B cell (primary cell): ENCODE measurements at regions not wholly inside any gene's neighbourhood (a gene's known extent, or its start where the extent isn't known, plus 50 kb on each side); places are given as distances from the start of the nearest gene placed in this dataset.

Source experiments
- ATAC-seq: fragments of 200-7000 bp; cut with Tn5 transposase; one replicate; pipeline ENCODE4 v1.10.0; 2021; ENCODE audit warnings: low read depth, mild to moderate bottlenecking, moderate number of reproducible peaks, moderate library complexity
- CTCF ChIA-PET: fragments of 350-600 bp; sonication (Branson Sonifier 250); formaldehyde crosslinking; loops from one replicate; lab custom pipeline; 2021; ENCODE audit warnings: antibody characterized with exemption, inconsistent platforms; lab: Charles Lee
- POLR2A ChIA-PET: fragments of 350-600 bp; sonication (Branson Sonifier 250); formaldehyde crosslinking; loops from one replicate; lab custom pipeline; 2021; ENCODE audit warnings: antibody characterized with exemption; lab: Charles Lee
- DNase-seq: peaks from one replicate; pipeline ENCODE4 v3.0.0; 2013
- H2AFZ ChIP-seq: 2 replicates; pipeline ENCODE4 v1.6.1; 2012; ENCODE audit warnings: mild to moderate bottlenecking, low read depth, low read length; ENCODE audit not compliant: insufficient read depth, poor library complexity, severe bottlenecking
- H3K27ac ChIP-seq, 2 donors: 1 replicate in 1 of 2; 2 replicates in 1 of 2; pipeline ENCODE4 v1.5.1; 2012 to 2013; ENCODE audit warnings: low read length in 2 of 2, mild to moderate bottlenecking in 2 of 2, moderate library complexity in 1 of 2
- H3K27me3 ChIP-seq, 4 experiments: fragments of 200-600 bp in 1 of 4; sonication (generic) in 1 of 4; replicated peaks in 1 of 4; 1 replicate in 2 of 4; 2 replicates in 2 of 4; pipeline versions ENCODE4 v1.6.1 to v1.7.0; 2013 to 2016; ENCODE audit warnings: low read length in 3 of 4, mild to moderate bottlenecking in 2 of 4, mixed read lengths in 1 of 4, moderate library complexity in 1 of 4; ENCODE audit not compliant: insufficient read depth in 4 of 4, control insufficient read depth in 3 of 4; ENCODE audit errors: control extremely low read depth in 1 of 4
- H3K36me3 ChIP-seq, 2 experiments: replicated peaks in 1 of 2; 1 replicate in 1 of 2; 2 replicates in 1 of 2; pipeline versions ENCODE4 v1.6.1 to v1.7.1; 2013; ENCODE audit warnings: low read length in 1 of 2; ENCODE audit not compliant: insufficient read depth in 2 of 2, control insufficient read depth in 1 of 2; ENCODE audit errors: control extremely low read depth in 1 of 2, extremely low read depth in 1 of 2
- H3K4me1 ChIP-seq, 2 donors: fragments of 200-600 bp in 1 of 2; sonication (generic) in 1 of 2; 1 replicate in 1 of 2; 2 replicates in 1 of 2; pipeline versions ENCODE4 v1.5.1 to v1.6.1; 2013 to 2017; ENCODE audit warnings: low read length in 2 of 2; ENCODE audit not compliant: control insufficient read depth in 2 of 2, insufficient read depth in 2 of 2
- H3K4me2 ChIP-seq: replicated peaks from 2 replicates; pipeline ENCODE3; 2012; ENCODE audit warnings: mild to moderate bottlenecking, low read depth, low read length; ENCODE audit not compliant: poor library complexity, severe bottlenecking
- H3K4me3 ChIP-seq, 5 experiments: fragments of 200-600 bp in 1 of 5; sonication (generic) in 1 of 5; 1 replicate in 3 of 5; 2 replicates in 2 of 5; pipeline versions ENCODE4 v1.5.1 to v1.7.0; 2011 to 2016; ENCODE audit warnings: low read length in 4 of 5, mild to moderate bottlenecking in 4 of 5, low read depth in 2 of 5, control low read depth in 1 of 5, moderate library complexity in 1 of 5; ENCODE audit not compliant: insufficient read depth in 1 of 5; ENCODE audit errors: control extremely low read depth in 1 of 5, extremely low read depth in 1 of 5
- H3K79me2 ChIP-seq: fragments of 200-600 bp; sonication (generic); one replicate; pipeline ENCODE4 v1.6.0; 2016; ENCODE audit warnings: low read length; ENCODE audit not compliant: control insufficient read depth, insufficient read depth
- H3K9ac ChIP-seq: fragments of 200-600 bp; sonication (generic); 2 replicates; pipeline ENCODE4 v1.6.1; 2017; ENCODE audit warnings: mild to moderate bottlenecking, low read length, moderate library complexity
- H3K9me3 ChIP-seq, 3 donors: one replicate each; pipeline versions ENCODE4 v1.6.1 to v1.7.1; 2013; ENCODE audit warnings: low read length in 2 of 3; ENCODE audit not compliant: control insufficient read depth in 2 of 3, insufficient read depth in 1 of 3; ENCODE audit errors: control extremely low read depth in 1 of 3
- H4K20me1 ChIP-seq: 2 replicates; pipeline ENCODE4 v1.6.0; 2012; ENCODE audit warnings: mild to moderate bottlenecking, low read length; ENCODE audit not compliant: insufficient read depth, control insufficient read depth, poor library complexity, severe bottlenecking
- H3K27ac Mint-ChIP-seq: one replicate; pipeline ENCODE4 v1.8.0; 2021; ENCODE audit warnings: mixed read lengths
- H3K27me3 Mint-ChIP-seq: one replicate; pipeline ENCODE4 v1.8.0; 2021; ENCODE audit warnings: mixed read lengths
- H3K4me1 Mint-ChIP-seq: one replicate; pipeline ENCODE4 v1.8.0; 2021; ENCODE audit warnings: mixed read lengths
- H3K4me3 Mint-ChIP-seq: one replicate; pipeline ENCODE4 v1.8.0; 2021; ENCODE audit warnings: mixed read lengths
- H3K9me3 Mint-ChIP-seq: one replicate; pipeline ENCODE4 v1.8.0; 2022; ENCODE audit warnings: mixed read lengths; ENCODE audit not compliant: insufficient read depth
- CTCF ChIP-seq: fragments of 200-600 bp; IDR thresholded peaks from one replicate; pipeline ENCODE4 v1.8.0; 2022; ENCODE audit warnings: antibody characterized with exemption, mild to moderate bottlenecking
- EZH2 ChIP-seq: IDR thresholded peaks from 2 replicates; pipeline ENCODE4 v1.6.1; 2012; ENCODE audit warnings: borderline replicate concordance, low read depth, mild to moderate bottlenecking, moderate library complexity, low read length; ENCODE audit not compliant: insufficient read depth, poor library complexity, severe bottlenecking
- WGBS: methylation state at CpG from one replicate; pipeline ENCODE4 v1.1.5; 2013; ENCODE audit warnings: missing lambda C conversion rate; ENCODE audit not compliant: insufficient coverage; 5-methylcytosine and 5-hydroxymethylcytosine counted together
- intact Hi-C: fragments of 100-400 bp; cut with micrococcal nuclease; formaldehyde crosslinking; loops from one replicate; pipeline ENCODE4 v1.10.0; 2022

GRCh38 chr4:27094783-27095182 lies 234.1 kb downstream of the STIM2 start:
- 86% methylated on average over 2 of the region's 2 CpGs for WGBS
- H3K27me3 Mint-ChIP-seq = peaks cover 19% of the 10 kb centered on the region
- Histone ChIP-seq H3K4me3 (no peak overlapping the region), H2AFZ (no peak overlapping the region), H3K9me3 (no peaks in the 10 kb centered on the region), H3K36me3 (no peaks in the 10 kb centered on the region), H3K4me2 (no peak overlapping the region), H3K79me2 (no peaks in the 10 kb centered on the region), H3K27ac (no peak overlapping the region), H4K20me1 (no peaks in the 10 kb centered on the region), H3K27me3 (peaks cover 0 to 13% (median 0%) of the 10 kb centered on the region in 4 experiments), H3K4me1 (no peaks in the 10 kb centered on the region), H3K9ac (no peak overlapping the region)
- H3K27ac Mint-ChIP-seq = no peak overlapping the region
- intact Hi-C loops = no loop called here
- DNase-seq (no peak), ATAC-seq (no peak)
- no peak overlapping the region for H3K4me3 Mint-ChIP-seq
- TF ChIP-seq CTCF (no peak), EZH2 (no peak)
- H3K4me1 Mint-ChIP-seq = no peaks in the 10 kb centered on the region
- no peaks in the 10 kb centered on the region for H3K9me3 Mint-ChIP-seq
- CTCF ChIA-PET = no interaction called here
- POLR2A ChIA-PET = no interaction called here

GRCh38 chr4:27096142-27096824 lies 235.6 kb downstream of the STIM2 start:
- Histone ChIP-seq H3K36me3 (no peaks in the 10 kb centered on the region), H3K4me1 (no peaks in the 10 kb centered on the region), H3K9ac (no peak overlapping the region), H4K20me1 (no peaks in the 10 kb centered on the region), H3K4me2 (no peak overlapping the region), H3K9me3 (no peaks in the 10 kb centered on the region), H2AFZ (no peak overlapping the region), H3K79me2 (no peaks in the 10 kb centered on the region), H3K27ac (no peak overlapping the region), H3K27me3 (peaks cover 0 to 8% (median 0%) of the 10 kb centered on the region in 4 experiments), H3K4me3 (no peak overlapping the region)
- DNase-seq (no peak), ATAC-seq (no peak)
- H3K9me3 Mint-ChIP-seq = no peaks in the 10 kb centered on the region
- WGBS = 83% methylated on average over 2 of the region's 9 CpGs
- peaks cover 12% of the 10 kb centered on the region for H3K27me3 Mint-ChIP-seq
- ChIA-PET POLR2A (no interaction called here), CTCF (no interaction called here)
- no peak overlapping the region for H3K27ac Mint-ChIP-seq
- no peak for TF ChIP-seq CTCF
- no peak for TF ChIP-seq EZH2
- no peaks in the 10 kb centered on the region for H3K4me1 Mint-ChIP-seq
- no peak overlapping the region for H3K4me3 Mint-ChIP-seq
- intact Hi-C loops = no loop called here
